Middle frontal gyrus (tissue), 1 donor: ENCODE measurements at regions not wholly inside any gene's neighbourhood (a gene's known extent, or its start where the extent isn't known, plus 50 kb on each side); places are given as distances from the start of the nearest gene placed in this dataset.
A peak's percentile ranks its signal among the peaks of the same experiment; 100 is the strongest.

ENCODE experiments used
- DNase-seq: peaks from one replicate; pipeline ENCODE4 v3.0.0-alpha.2; 2015; ENCODE audit warnings: low spot score; ENCODE audit errors: extremely low spot score

GRCh38 chr13:50071379-50071778, 56.1 kb downstream of the KCNRG start:
- DNase-seq: no peak

GRCh38 chr13:50072676-50073075, 57.4 kb downstream of the KCNRG start:
- DNase-seq: no peak

- no peak for DNase-seq
These were observed 58.1 kb downstream of the KCNRG start for GRCh38 chr13:50073340-50073739.

GRCh38 chr13:50074843-50075242, 59.6 kb downstream of the KCNRG start:
- no peak for DNase-seq

- no peak for DNase-seq
These were observed 60.4 kb downstream of the KCNRG start for GRCh38 chr13:50075619-50076097.

- no peak for DNase-seq
These were observed 62.2 kb downstream of the KCNRG start for GRCh38 chr13:50077431-50077830.

GRCh38 chr13:50078231-50078894, 63.1 kb downstream of the KCNRG start:
- no peak for DNase-seq

- DNase-seq: no peak
These were observed 63.8 kb downstream of the KCNRG start for GRCh38 chr13:50078895-50079654.

GRCh38 chr13:50079655-50080202, 64.5 kb downstream of the KCNRG start:
- DNase-seq: no peak

- DNase-seq: no peak
These were observed 65.1 kb downstream of the KCNRG start for GRCh38 chr13:50080203-50080910.

GRCh38 chr13:50080911-50081678, 65.9 kb downstream of the KCNRG start:
- DNase-seq: no peak

GRCh38 chr13:50081679-50082425, 66.6 kb downstream of the KCNRG start:
- DNase-seq: peak; percentile 95

- no peak for DNase-seq
These were observed 67.4 kb downstream of the KCNRG start for GRCh38 chr13:50082426-50083281.

- DNase-seq: peak; percentile 62
These were observed 69.8 kb downstream of the KCNRG start for GRCh38 chr13:50085063-50085462.

GRCh38 chr13:50089633-50090032, 74.4 kb downstream of the KCNRG start:
- no peak for DNase-seq

- DNase-seq: no peak
These were observed 75.0 kb downstream of the KCNRG start for GRCh38 chr13:50090211-50090610.

- DNase-seq: no peak
These were observed 79.5 kb downstream of the KCNRG start for GRCh38 chr13:50094615-50095293.

- DNase-seq: no peak
These were observed 83.4 kb downstream of the KCNRG start for GRCh38 chr13:50098693-50099092.

- DNase-seq: no peak
These were observed 84.2 kb downstream of the KCNRG start for GRCh38 chr13:50099473-50099872.
